ENCODE measurements at regions not wholly inside any gene's neighbourhood (a gene's known extent, or its start where the extent isn't known, plus 50 kb on each side); places are given as distances from the start of the nearest gene placed in this dataset.

GRCh38 chr6:146865756-146866379, 267.1 kb downstream of the ADGB start:
- Mint-ChIP-seq H3K4me3 (no peak overlapping the region), H3K4me1 (ENCODE audit: low read depth in 2 of 2) (no peaks in the 10 kb centered on the region), H3K27ac (no peak overlapping the region), H3K9me3 (no peaks in the 10 kb centered on the region), H3K27me3 (peaks cover 10 to 12% of the 10 kb centered on the region in 2 donors), H3K36me3 (ENCODE audit: insufficient read depth) (no peaks in the 10 kb centered on the region)
- DNase-seq (no peak), ATAC-seq (replicated peaks) (no peak)

- Mint-ChIP-seq H3K4me3 (no peak overlapping the region), H3K36me3 (ENCODE audit: insufficient read depth) (no peaks in the 10 kb centered on the region), H3K4me1 (ENCODE audit: low read depth in 2 of 2) (no peaks in the 10 kb centered on the region), H3K9me3 (no peaks in the 10 kb centered on the region), H3K27me3 (peaks cover 12 to 15% of the 10 kb centered on the region in 2 donors), H3K27ac (no peak overlapping the region)
- ATAC-seq (replicated peaks) (no peak), DNase-seq (no peak)
These were observed 268.1 kb downstream of the ADGB start for GRCh38 chr6:146866731-146867414.

GRCh38 chr6:146868671-146869209, 270.0 kb downstream of the ADGB start:
- no peaks in the 10 kb centered on the region for H3K9me3 Mint-ChIP-seq
- no peaks in the 10 kb centered on the region for H3K4me1 Mint-ChIP-seq (ENCODE audit: low read depth in 2 of 2)
- peaks cover 12 to 21% of the 10 kb centered on the region in 2 donors for H3K27me3 Mint-ChIP-seq
- no peak overlapping the region for H3K4me3 Mint-ChIP-seq
- no peak for ATAC-seq (replicated peaks)
- DNase-seq: no peak
- no peaks in the 10 kb centered on the region for H3K36me3 Mint-ChIP-seq (ENCODE audit: insufficient read depth)
- no peak overlapping the region for H3K27ac Mint-ChIP-seq

- Mint-ChIP-seq H3K27me3 (peaks cover 12 to 22% of the 10 kb centered on the region in 2 donors), H3K27ac (no peak overlapping the region), H3K36me3 (ENCODE audit: insufficient read depth) (no peaks in the 10 kb centered on the region), H3K4me3 (no peak overlapping the region), H3K9me3 (no peaks in the 10 kb centered on the region), H3K4me1 (ENCODE audit: low read depth in 2 of 2) (no peaks in the 10 kb centered on the region)
- ATAC-seq (replicated peaks): no peak
- no peak for DNase-seq
These were observed 272.0 kb downstream of the ADGB start for GRCh38 chr6:146870760-146871159.

- H3K4me1 Mint-ChIP-seq (ENCODE audit: low read depth in 2 of 2): no peaks in the 10 kb centered on the region
- no peak overlapping the region for H3K27ac Mint-ChIP-seq
- no peak for DNase-seq
- no peak for ATAC-seq (replicated peaks)
- H3K9me3 Mint-ChIP-seq: no peaks in the 10 kb centered on the region
- H3K27me3 Mint-ChIP-seq: peaks cover 14 to 32% of the 10 kb centered on the region in 2 donors
- no peak overlapping the region for H3K4me3 Mint-ChIP-seq
- H3K36me3 Mint-ChIP-seq (ENCODE audit: insufficient read depth): no peaks in the 10 kb centered on the region
These were observed 273.0 kb downstream of the ADGB start for GRCh38 chr6:146871611-146872425.

- Mint-ChIP-seq H3K9me3 (no peaks in the 10 kb centered on the region), H3K27me3 (peaks cover 19 to 32% of the 10 kb centered on the region in 2 donors), H3K27ac (no peak overlapping the region), H3K4me3 (no peak overlapping the region), H3K36me3 (ENCODE audit: insufficient read depth) (no peaks in the 10 kb centered on the region), H3K4me1 (ENCODE audit: low read depth in 2 of 2) (no peaks in the 10 kb centered on the region)
- ATAC-seq (replicated peaks): no peak
- DNase-seq: no peak
These were observed 273.6 kb downstream of the ADGB start for GRCh38 chr6:146872426-146872785.

GRCh38 chr6:146874278-146875018, 275.7 kb downstream of the ADGB start:
- no peak for ATAC-seq (replicated peaks)
- H3K36me3 Mint-ChIP-seq (ENCODE audit: insufficient read depth): no peaks in the 10 kb centered on the region
- no peaks in the 10 kb centered on the region for H3K9me3 Mint-ChIP-seq
- H3K4me1 Mint-ChIP-seq (ENCODE audit: low read depth in 2 of 2): no peaks in the 10 kb centered on the region
- H3K27me3 Mint-ChIP-seq: peaks cover 17 to 21% of the 10 kb centered on the region in 2 donors
- H3K4me3 Mint-ChIP-seq: no peak overlapping the region
- H3K27ac Mint-ChIP-seq: no peak overlapping the region
- DNase-seq: no peak

- Mint-ChIP-seq H3K4me3 (no peak overlapping the region), H3K4me1 (ENCODE audit: low read depth in 2 of 2) (no peaks in the 10 kb centered on the region), H3K27ac (no peak overlapping the region), H3K9me3 (no peaks in the 10 kb centered on the region), H3K27me3 (peaks cover 14 to 21% of the 10 kb centered on the region in 2 donors), H3K36me3 (ENCODE audit: insufficient read depth) (no peaks in the 10 kb centered on the region)
- DNase-seq (no peak), ATAC-seq (replicated peaks) (no peak)
These were observed 277.1 kb downstream of the ADGB start for GRCh38 chr6:146875927-146876270.

GRCh38 chr6:146876271-146877151, 277.7 kb downstream of the ADGB start:
- Mint-ChIP-seq H3K27me3 (peaks cover 15 to 20% of the 10 kb centered on the region in 2 donors), H3K27ac (no peak overlapping the region), H3K36me3 (ENCODE audit: insufficient read depth) (no peaks in the 10 kb centered on the region), H3K9me3 (no peaks in the 10 kb centered on the region), H3K4me3 (no peak overlapping the region), H3K4me1 (ENCODE audit: low read depth in 2 of 2) (no peaks in the 10 kb centered on the region)
- DNase-seq (no peak), ATAC-seq (replicated peaks) (no peak)

GRCh38 chr6:146878168-146878951, 279.6 kb downstream of the ADGB start:
- H3K4me1 Mint-ChIP-seq (ENCODE audit: low read depth in 2 of 2): no peaks in the 10 kb centered on the region
- ATAC-seq (replicated peaks) (no peak), DNase-seq (no peak)
- no peak overlapping the region for H3K27ac Mint-ChIP-seq
- H3K9me3 Mint-ChIP-seq: no peaks in the 10 kb centered on the region
- no peak overlapping the region for H3K4me3 Mint-ChIP-seq
- H3K27me3 Mint-ChIP-seq: peaks cover 10 to 21% of the 10 kb centered on the region in 2 donors
- no peaks in the 10 kb centered on the region for H3K36me3 Mint-ChIP-seq (ENCODE audit: insufficient read depth)

GRCh38 chr6:146878952-146879340, 280.2 kb downstream of the ADGB start:
- no peaks in the 10 kb centered on the region for H3K36me3 Mint-ChIP-seq (ENCODE audit: insufficient read depth)
- H3K27ac Mint-ChIP-seq: no peak overlapping the region
- H3K27me3 Mint-ChIP-seq: peaks cover 10 to 21% of the 10 kb centered on the region in 2 donors
- H3K9me3 Mint-ChIP-seq: no peaks in the 10 kb centered on the region
- DNase-seq (no peak), ATAC-seq (replicated peaks) (no peak)
- H3K4me3 Mint-ChIP-seq: no peak overlapping the region
- no peaks in the 10 kb centered on the region for H3K4me1 Mint-ChIP-seq (ENCODE audit: low read depth in 2 of 2)
